CD4-positive, alpha-beta T cell treated with Interleukin-21 for 1 hour (primary cell): ENCODE measurements at regions not wholly inside any gene's neighbourhood (a gene's known extent, or its start where the extent isn't known, plus 50 kb on each side); places are given as distances from the start of the nearest gene placed in this dataset.
A peak's percentile ranks its signal among the peaks of the same experiment; 100 is the strongest.

Source experiments
- DNase-seq: peaks from one replicate; pipeline ENCODE4 v3.0.0-alpha.2; 2020

DNA sequence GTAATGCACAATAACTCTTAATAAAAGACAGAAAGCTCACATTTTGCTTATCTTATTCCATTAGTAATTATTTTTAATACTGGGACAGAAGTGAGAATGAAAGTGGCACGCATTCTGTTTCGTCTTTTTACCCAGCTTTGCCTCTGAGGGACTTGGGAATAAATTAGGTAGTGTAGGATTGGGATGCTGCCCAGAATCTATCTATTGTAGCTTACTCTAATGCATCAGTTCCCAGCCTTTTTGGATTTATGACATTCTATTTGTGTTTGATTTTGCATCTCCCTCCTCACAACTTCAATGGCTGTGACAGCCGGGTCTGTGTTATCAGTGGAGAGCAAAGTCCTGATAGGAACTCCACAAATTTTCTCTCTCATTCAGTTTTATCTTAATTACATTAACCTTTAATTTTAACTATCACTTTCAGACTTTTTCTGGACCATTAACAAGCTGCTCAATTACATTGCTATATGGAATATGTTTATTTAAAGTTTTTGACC lies 62.9 kb upstream of the TULP4 start:
- DNase-seq, result no peak

DNA sequence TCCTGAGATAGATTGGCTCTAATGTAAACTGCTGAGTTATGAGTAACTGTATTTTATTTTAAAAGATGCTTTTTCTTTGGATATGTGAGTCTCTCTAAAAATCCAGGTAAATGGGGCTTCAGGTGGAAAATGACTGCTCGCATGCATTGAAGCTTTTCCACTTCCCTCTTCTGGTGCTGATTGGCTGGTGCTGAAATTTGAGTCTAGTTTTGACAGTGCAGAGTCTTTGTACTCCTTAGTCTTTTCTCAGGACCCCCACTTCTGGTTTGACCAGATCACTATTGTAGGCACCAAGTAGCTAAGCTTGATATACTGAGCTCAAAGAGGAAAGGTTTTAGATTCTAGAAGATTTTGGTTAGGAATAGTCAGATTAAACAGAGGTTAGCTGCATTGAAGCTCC lies 60.7 kb upstream of the TULP4 start:
- no peak for DNase-seq

DNA sequence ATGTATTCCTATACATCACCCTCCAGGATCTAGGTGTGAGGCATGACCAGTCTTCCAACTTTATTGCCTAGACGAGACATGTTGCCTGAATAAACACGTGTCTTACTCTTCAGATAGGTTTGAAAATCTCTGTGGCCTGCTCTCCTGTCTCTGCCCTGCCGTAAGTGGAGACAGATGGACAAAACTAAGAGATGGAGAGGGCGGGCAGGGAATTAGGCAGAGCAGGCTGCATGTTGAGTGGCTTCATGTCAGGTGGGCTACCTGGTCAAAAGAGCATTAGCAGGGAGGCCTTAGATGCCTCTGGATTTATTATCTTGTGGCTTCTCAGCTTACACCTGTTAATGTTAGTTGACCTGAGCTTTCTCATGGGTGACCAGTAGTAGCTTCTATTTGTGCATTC lies 59.0 kb upstream of the TULP4 start:
- no peak for DNase-seq

DNA sequence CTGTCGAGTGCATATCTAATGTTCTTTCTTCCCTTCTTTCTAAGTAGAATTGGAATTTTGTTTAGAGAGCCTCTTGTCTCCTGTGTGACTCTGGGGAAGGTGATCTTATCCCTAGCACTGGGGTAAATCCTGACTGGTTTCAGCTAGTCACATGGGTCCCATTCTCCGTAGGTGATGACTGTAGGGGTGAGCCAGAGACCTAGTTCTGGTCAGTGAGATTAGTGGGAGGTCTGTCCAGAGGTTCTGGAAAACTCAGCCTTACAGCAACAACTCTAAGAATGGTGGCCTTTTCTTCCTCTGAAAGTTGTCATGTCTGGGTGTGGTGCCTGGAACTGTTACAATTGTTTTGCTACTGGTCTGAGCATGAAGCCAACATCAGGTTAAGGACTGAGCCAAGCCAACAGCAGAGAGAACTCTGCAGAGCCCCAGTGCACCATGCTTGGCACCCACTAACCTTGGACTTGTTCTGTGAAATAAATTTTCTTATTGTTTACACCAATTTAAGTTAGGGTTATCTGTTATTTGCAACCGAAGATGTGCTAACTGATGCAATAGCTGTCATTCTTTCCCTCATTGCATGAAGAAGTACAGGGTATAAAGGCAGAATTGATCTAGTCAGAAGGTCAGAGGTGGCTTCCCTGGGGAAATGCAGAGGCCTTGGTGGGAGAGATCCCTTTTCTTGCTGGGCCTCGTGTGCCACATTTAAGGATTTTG lies 56.8 kb upstream of the TULP4 start:
- DNase-seq, result no peak

DNA sequence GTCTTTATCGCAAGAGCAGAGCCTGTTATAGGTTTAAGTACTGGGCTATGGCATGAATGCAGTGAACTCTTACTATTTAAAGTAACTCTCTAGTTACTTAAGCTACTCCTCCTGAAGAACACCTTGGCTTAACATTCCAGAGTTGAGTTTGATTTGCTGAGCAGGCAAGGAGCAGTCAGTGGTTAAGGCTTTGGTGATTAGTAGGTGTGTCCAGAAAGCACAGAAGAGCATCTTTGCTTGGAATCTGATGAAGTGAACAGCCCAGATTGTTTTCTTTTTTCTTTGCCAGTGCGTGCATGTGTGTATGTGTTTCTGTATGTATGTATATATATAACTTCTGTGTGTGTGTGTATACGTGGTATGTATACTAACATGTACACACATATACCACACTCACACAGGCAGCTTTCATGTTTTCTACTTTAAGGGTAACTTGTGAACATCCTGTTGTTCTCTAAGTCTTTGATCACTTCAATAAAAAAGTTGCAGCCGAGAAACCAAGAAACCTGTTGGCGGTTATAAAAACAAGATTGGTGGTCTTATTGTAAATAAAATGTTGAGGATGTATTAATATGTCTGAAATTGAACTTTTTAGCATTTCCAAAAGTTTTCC lies 56.2 kb upstream of the TULP4 start:
- DNase-seq, result peak; percentile 39

DNA sequence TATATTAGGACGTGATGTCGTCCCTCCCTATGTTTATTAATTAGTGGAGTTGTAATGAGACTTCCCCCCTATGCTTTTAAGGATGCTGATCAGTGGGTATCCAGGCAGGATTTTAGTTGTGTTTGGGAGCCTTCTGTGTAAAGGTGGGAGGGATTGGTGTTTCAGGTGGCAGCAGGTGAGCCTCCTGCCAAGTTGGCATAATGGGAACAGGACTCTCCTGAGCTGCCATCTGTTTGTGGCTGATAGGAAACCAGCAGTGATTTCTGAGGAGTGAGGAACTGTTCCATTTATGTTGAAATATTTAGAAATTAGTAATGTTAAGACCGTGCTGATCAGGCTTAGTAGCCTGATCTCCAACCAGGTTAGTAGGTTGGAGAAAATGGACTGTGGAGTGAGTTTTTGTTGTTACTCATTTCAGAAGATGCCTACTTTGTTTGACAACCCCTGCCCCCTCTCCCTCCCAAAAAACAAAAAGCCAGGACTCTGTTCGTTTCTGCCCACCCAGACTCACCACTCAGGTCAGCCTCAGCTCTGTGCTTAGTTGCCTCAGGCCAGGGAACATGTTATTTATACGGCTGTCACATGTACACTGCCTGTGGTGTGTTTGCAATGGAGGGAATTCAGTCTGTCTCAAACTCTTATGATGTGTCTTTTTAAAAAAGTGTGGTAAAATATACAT lies 55.4 kb upstream of the TULP4 start:
- DNase-seq, result no peak

DNA sequence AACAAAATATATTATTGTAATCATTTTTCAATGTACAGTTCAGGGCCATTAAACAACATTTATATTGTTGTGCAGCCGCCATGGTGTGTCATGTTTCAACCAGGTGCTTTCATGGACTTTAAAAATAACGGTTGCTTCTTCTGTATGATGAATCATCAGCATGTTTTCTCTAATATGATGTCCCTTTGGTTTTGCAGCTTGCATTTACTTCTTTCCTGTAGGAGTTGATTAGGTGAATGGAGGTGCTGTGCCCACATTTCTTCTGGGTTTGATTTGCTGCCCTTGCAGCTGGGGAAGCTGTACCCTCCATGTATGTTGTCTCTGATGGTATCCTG lies 54.9 kb upstream of the TULP4 start:
- no peak for DNase-seq

DNA sequence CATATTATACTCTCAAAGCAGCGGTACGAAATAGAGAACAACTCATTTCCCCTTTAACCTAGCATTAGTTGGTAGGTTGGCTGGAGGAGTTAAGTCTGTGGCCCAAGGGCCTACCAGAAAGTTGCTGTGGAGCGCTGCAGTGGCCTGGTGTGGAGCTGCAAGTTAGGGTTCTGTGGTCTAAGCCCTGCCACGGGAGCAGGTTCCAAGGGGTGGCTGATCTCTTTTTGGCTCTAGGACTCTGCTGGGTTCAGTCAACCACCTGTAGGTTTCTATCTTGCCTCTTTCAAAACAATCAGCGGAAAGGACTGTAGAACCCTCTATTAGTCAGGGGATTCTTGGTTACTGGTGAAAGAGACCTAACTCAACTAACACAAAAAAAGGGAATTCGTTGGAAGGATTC lies 54.5 kb upstream of the TULP4 start:
- no peak for DNase-seq

DNA sequence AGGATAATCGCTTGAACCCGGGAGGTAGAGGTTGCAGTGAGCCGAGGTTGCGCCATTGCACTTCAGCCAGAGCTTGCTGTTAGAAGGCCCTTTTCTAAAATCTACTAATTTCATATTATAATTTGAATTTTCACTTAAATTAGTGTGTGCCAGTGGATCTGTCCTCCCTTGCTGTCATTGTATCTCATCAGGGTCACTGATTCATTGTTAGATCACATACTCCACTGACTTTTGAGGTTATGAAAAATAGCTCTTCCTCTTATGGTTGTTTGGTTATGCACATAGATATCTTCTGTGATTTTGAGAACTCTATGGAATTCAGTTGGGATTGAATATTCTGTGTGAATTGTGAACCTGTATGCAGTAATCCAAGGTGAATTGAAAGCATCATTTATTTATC lies 53.1 kb upstream of the TULP4 start:
- DNase-seq, result no peak

DNA sequence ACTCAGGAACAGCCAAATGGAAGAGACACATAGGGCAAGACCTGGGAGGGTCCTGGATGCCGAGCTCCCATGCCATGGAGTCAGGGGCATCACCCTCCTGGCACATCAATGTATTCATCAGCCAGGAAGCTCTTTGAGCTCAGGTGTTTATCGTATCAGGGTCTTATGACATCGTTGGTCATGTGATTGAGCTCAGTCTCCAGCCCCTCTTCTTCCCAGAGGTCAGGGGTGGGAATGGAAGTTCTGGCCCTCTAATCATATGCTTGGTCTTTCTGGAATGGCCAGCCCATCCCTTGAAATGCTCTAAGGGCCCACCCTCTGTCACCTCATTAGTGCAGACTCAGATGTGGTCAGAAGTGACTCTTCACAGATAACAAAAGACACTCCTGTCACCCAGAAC lies 52.4 kb upstream of the TULP4 start:
- DNase-seq, result no peak

DNA sequence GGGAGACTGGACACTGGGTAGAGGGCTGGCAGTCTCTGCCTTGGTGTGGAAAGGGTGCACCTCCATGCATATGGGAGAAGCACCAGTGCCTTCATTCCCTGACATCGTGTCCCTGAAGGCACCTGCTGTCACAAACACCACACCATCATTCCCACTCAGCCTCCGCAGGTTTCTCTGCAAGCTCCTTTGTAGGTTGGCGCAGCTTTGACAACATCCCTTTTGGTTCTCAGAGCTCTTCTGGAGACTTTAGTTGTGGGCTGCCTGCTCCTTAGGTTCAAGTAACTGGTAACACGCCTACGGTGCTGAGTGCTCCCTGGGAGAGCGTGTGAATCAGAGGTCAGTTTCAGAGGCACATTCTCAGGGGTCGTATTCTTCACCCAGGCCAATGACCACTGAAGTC lies 50.2 kb upstream of the TULP4 start:
- no peak for DNase-seq
